ENCODE measurements at regions not wholly inside any gene's neighbourhood (a gene's known extent, or its start where the extent isn't known, plus 50 kb on each side); places are given as distances from the start of the nearest gene placed in this dataset.

GRCh38 chr2:71943238-71944182 lies 204.2 kb downstream of the CYP26B1 start:
- Mint-ChIP-seq H3K9me3 (ENCODE audit: unreplicated experiment) (peaks cover 21% of the 10 kb centered on the region), H3K27me3 (ENCODE audit: unreplicated experiment) (peaks cover 23% of the 10 kb centered on the region), H3K4me1 (ENCODE audit: low read depth, unreplicated experiment) (peaks cover 47% of the 10 kb centered on the region), H3K36me3 (ENCODE audit: unreplicated experiment) (peaks cover 4% of the 10 kb centered on the region), H3K4me3 (ENCODE audit: unreplicated experiment) (no peak overlapping the region), H3K27ac (ENCODE audit: unreplicated experiment) (peak overlapping the region; percentile 89)
- DNase-seq = no peak
- TF ChIP-seq CTCF (IDR thresholded peaks at IDR 0.05; ENCODE audit: partially characterized antibody, unreplicated experiment) = no peak

GRCh38 chr2:71941726-71942525 lies 205.7 kb downstream of the CYP26B1 start:
- Mint-ChIP-seq H3K4me3 (ENCODE audit: unreplicated experiment) (peak overlapping the region; percentile 64), H3K4me1 (ENCODE audit: low read depth, unreplicated experiment) (peaks cover 45% of the 10 kb centered on the region), H3K9me3 (ENCODE audit: unreplicated experiment) (peaks cover 21% of the 10 kb centered on the region), H3K27ac (ENCODE audit: unreplicated experiment) (peak overlapping the region; percentile 89), H3K36me3 (ENCODE audit: unreplicated experiment) (peaks cover 4% of the 10 kb centered on the region), H3K27me3 (ENCODE audit: unreplicated experiment) (peaks cover 19% of the 10 kb centered on the region)
- peak; percentile 57 for DNase-seq
- TF ChIP-seq CTCF (IDR thresholded peaks at IDR 0.05; ENCODE audit: partially characterized antibody, unreplicated experiment) = no peak

- H3K27ac Mint-ChIP-seq (ENCODE audit: unreplicated experiment) = peak overlapping the region; percentile 89
- peak overlapping the region; percentile 31 for H3K4me3 Mint-ChIP-seq (ENCODE audit: unreplicated experiment)
- no peak for TF ChIP-seq CTCF (IDR thresholded peaks at IDR 0.05; ENCODE audit: partially characterized antibody, unreplicated experiment)
- H3K9me3 Mint-ChIP-seq (ENCODE audit: unreplicated experiment) = peaks cover 21% of the 10 kb centered on the region
- H3K27me3 Mint-ChIP-seq (ENCODE audit: unreplicated experiment) = peaks cover 19% of the 10 kb centered on the region
- peak; percentile 41 for DNase-seq
- H3K36me3 Mint-ChIP-seq (ENCODE audit: unreplicated experiment) = peaks cover 4% of the 10 kb centered on the region
- H3K4me1 Mint-ChIP-seq (ENCODE audit: low read depth, unreplicated experiment) = peaks cover 45% of the 10 kb centered on the region
Observed at GRCh38 chr2:71940695-71941094, 207.0 kb downstream of the CYP26B1 start.

GRCh38 chr2:71939588-71940535 lies 207.8 kb downstream of the CYP26B1 start:
- peak overlapping the region; percentile 89 for H3K27ac Mint-ChIP-seq (ENCODE audit: unreplicated experiment)
- H3K36me3 Mint-ChIP-seq (ENCODE audit: unreplicated experiment) = peaks cover 4% of the 10 kb centered on the region
- TF ChIP-seq CTCF (IDR thresholded peaks at IDR 0.05; ENCODE audit: partially characterized antibody, unreplicated experiment) = no peak
- no peak for DNase-seq
- H3K9me3 Mint-ChIP-seq (ENCODE audit: unreplicated experiment) = peaks cover 19% of the 10 kb centered on the region
- H3K4me3 Mint-ChIP-seq (ENCODE audit: unreplicated experiment) = no peak overlapping the region
- H3K4me1 Mint-ChIP-seq (ENCODE audit: low read depth, unreplicated experiment) = peaks cover 39% of the 10 kb centered on the region
- peaks cover 15% of the 10 kb centered on the region for H3K27me3 Mint-ChIP-seq (ENCODE audit: unreplicated experiment)
